Tibial nerve (tissue), 4 donors: ENCODE measurements at regions not wholly inside any gene's neighbourhood (a gene's known extent, or its start where the extent isn't known, plus 50 kb on each side); places are given as distances from the start of the nearest gene placed in this dataset.

Experiments used
- DNase-seq, 2 donors: peaks; one replicate each; pipeline ENCODE4 v3.0.0-alpha.2; 2019; ENCODE audit warnings: low spot score in 2 of 2
- H3K27ac ChIP-seq, 4 donors: fragments of 200-600 bp; sonication (generic) in 3 of 4; one replicate each; pipeline ENCODE4 v1.5.1; 2017 to 2019; ENCODE audit warnings: mild to moderate bottlenecking in 1 of 4
- H3K27me3 ChIP-seq, 2 donors: fragments of 200-600 bp; sonication (generic) in 1 of 2; one replicate each; pipeline versions ENCODE4 v1.5.1 to v1.6.0; 2017 to 2019
- H3K36me3 ChIP-seq, 3 donors: fragments of 200-600 bp; sonication (generic); one replicate each; pipeline ENCODE4 v1.5.1; 2018 to 2019
- H3K4me1 ChIP-seq, 4 donors: fragments of 200-600 bp; sonication (generic) in 3 of 4; one replicate each; pipeline ENCODE4 v1.5.1; 2017 to 2019
- H3K4me3 ChIP-seq, 4 donors: fragments of 200-600 bp; sonication (generic) in 3 of 4; one replicate each; pipeline ENCODE4 v1.5.1; 2017 to 2019; ENCODE audit warnings: mild to moderate bottlenecking in 1 of 4, moderate library complexity in 1 of 4
- H3K9me3 ChIP-seq, 4 donors: fragments of 200-600 bp; sonication (generic) in 3 of 4; one replicate each; pipeline ENCODE4 v1.5.1; 2017 to 2019
- CTCF ChIP-seq, 5 experiments: fragments of 200-600 bp in 3 of 5; fragments of 450-650 bp in 2 of 5; sonication (generic) in 3 of 5; IDR thresholded peaks; one replicate each; pipeline ENCODE4 v1.5.1; 2016 to 2019; ENCODE audit warnings: antibody characterized with exemption in 5 of 5, mild to moderate bottlenecking in 3 of 5, moderate library complexity in 2 of 5
- EP300 ChIP-seq, 2 donors: sonication (generic); formaldehyde crosslinking; IDR thresholded peaks; one replicate each; pipeline ENCODE4 v1.6.1; 2017; ENCODE audit warnings: antibody characterized with exemption in 2 of 2, mild to moderate bottlenecking in 1 of 2
- POLR2A ChIP-seq, 2 donors: fragments of 450-650 bp; IDR thresholded peaks; one replicate each; pipeline ENCODE4 v1.6.1; 2017; ENCODE audit warnings: antibody characterized with exemption in 2 of 2, mild to moderate bottlenecking in 2 of 2, moderate library complexity in 2 of 2
- WGBS, 2 donors: methylation state at CpG; one replicate each; pipeline ENCODE4 v1.1.5; 2018; 5-methylcytosine and 5-hydroxymethylcytosine counted together

- Histone ChIP-seq H3K27me3 (no peaks in the 10 kb centered on the region), H3K4me3 (no peak overlapping the region), H3K9me3 (no peaks in the 10 kb centered on the region), H3K36me3 (no peaks in the 10 kb centered on the region), H3K27ac (no peak overlapping the region), H3K4me1 (peaks cover 0 to 10% (median 3%) of the 10 kb centered on the region in 4 donors)
- no peak for TF ChIP-seq CTCF (IDR thresholded peaks at IDR 0.05)
- no peak for TF ChIP-seq EP300 (IDR thresholded peaks at IDR 0.05)
- no peak for TF ChIP-seq POLR2A (IDR thresholded peaks at IDR 0.05)
- DNase-seq = no peak
- WGBS, 2 donors = 11 to 14% methylated on average over 1 of the region's 1 CpG
Observed at GRCh38 chr10:10293041-10293440, 724.6 kb upstream of the CELF2 start.

- Histone ChIP-seq H3K36me3 (no peaks in the 10 kb centered on the region), H3K9me3 (no peaks in the 10 kb centered on the region), H3K27ac (no peak overlapping the region), H3K4me1 (peaks cover 0 to 10% (median 3%) of the 10 kb centered on the region in 4 donors), H3K4me3 (no peak overlapping the region), H3K27me3 (no peaks in the 10 kb centered on the region)
- DNase-seq = no peak
- WGBS, 2 donors = 25 to 26% methylated on average over 7 of the region's 7 CpGs
- TF ChIP-seq CTCF (IDR thresholded peaks at IDR 0.05) (no peak), EP300 (IDR thresholded peaks at IDR 0.05) (no peak), POLR2A (IDR thresholded peaks at IDR 0.05) (no peak)
Observed at GRCh38 chr10:10293481-10293951, 724.2 kb upstream of the CELF2 start.

- TF ChIP-seq EP300 (IDR thresholded peaks at IDR 0.05) = no peak
- TF ChIP-seq CTCF (IDR thresholded peaks at IDR 0.05) = no peak
- no peak for TF ChIP-seq POLR2A (IDR thresholded peaks at IDR 0.05)
- Histone ChIP-seq H3K36me3 (no peaks in the 10 kb centered on the region), H3K4me1 (peaks cover 0 to 10% (median 3%) of the 10 kb centered on the region in 4 donors), H3K27me3 (no peaks in the 10 kb centered on the region), H3K9me3 (no peaks in the 10 kb centered on the region), H3K4me3 (no peak overlapping the region), H3K27ac (no peak overlapping the region)
- no peak for DNase-seq
- 78 to 79% methylated on average over 9 of the region's 9 CpGs for WGBS, 2 donors
Observed at GRCh38 chr10:10294184-10294880, 723.3 kb upstream of the CELF2 start.

DNA sequence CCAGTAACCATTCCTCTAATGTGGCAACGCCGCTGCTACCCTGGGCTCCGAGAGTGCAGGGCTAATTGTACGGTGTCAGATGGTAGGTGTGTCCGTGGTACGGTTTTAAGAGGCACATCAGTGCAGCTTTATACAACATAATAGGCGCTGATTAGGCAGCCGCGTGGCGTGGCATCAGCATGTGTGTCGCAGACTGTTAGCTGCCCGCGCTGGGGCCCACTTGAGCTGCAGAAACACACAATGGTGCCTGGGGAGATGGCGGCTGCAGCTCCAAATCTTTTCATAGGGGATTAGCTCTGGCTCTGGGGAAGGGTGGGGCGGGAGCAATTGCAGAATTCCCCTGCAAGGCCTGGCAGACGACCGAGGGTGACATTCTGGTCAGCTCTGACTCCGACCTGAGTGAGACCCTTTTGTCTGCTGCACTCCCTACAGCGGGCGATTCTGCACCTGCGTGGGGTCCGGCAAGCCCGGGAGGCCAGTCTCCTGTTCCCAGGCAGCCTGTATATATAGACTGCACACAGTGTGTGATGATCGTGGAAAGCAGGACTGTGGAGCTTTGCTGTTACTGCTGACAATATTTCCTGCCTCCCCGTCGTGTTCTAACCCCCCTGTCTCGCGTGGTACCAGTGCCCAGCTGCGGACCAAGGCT, 722.7 kb upstream of the CELF2 start:
- no peaks in the 10 kb centered on the region for H3K36me3 ChIP-seq
- TF ChIP-seq EP300 (IDR thresholded peaks at IDR 0.05) (no peak), POLR2A (IDR thresholded peaks at IDR 0.05) (no peak), CTCF (IDR thresholded peaks at IDR 0.05) (no peak)
- DNase-seq = no peak
- no peak overlapping the region for H3K27ac ChIP-seq
- WGBS, 2 donors = 77 to 88% methylated on average over 28 of the region's 29 CpGs
- H3K9me3 ChIP-seq = no peaks in the 10 kb centered on the region
- no peak overlapping the region for H3K4me3 ChIP-seq
- no peaks in the 10 kb centered on the region for H3K27me3 ChIP-seq
- peaks cover 0 to 10% (median 3%) of the 10 kb centered on the region in 4 donors for H3K4me1 ChIP-seq

GRCh38 chr10:10295537-10295936, 722.1 kb upstream of the CELF2 start:
- no peak for DNase-seq
- WGBS, 2 donors = 71 to 72% methylated on average over 10 of the region's 10 CpGs
- Histone ChIP-seq H3K4me3 (no peak overlapping the region), H3K36me3 (no peaks in the 10 kb centered on the region), H3K9me3 (no peaks in the 10 kb centered on the region), H3K27ac (no peak overlapping the region), H3K4me1 (peaks cover 0 to 10% (median 3%) of the 10 kb centered on the region in 4 donors), H3K27me3 (no peaks in the 10 kb centered on the region)
- TF ChIP-seq CTCF (IDR thresholded peaks at IDR 0.05) (no peak), POLR2A (IDR thresholded peaks at IDR 0.05) (no peak), EP300 (IDR thresholded peaks at IDR 0.05) (no peak)
